Gastroesophageal sphincter (tissue), 3 donors: ENCODE measurements at regions not wholly inside any gene's neighbourhood (a gene's known extent, or its start where the extent isn't known, plus 50 kb on each side); places are given as distances from the start of the nearest gene placed in this dataset.

ENCODE experiments used
- EP300 ChIP-seq: sonication (generic); formaldehyde crosslinking; IDR thresholded peaks from one replicate; pipeline ENCODE4 v1.6.1; 2017; ENCODE audit warnings: antibody characterized with exemption, mild to moderate bottlenecking
- POLR2AphosphoS5 ChIP-seq: sonication (generic); formaldehyde crosslinking; IDR thresholded peaks from one replicate; pipeline ENCODE4 v1.6.1; 2017; ENCODE audit warnings: antibody characterized with exemption
- TF ChIP-seq, protein P1 (sequence below), 4 experiments: fragments of 200-600 bp in 2 of 4; fragments of 450-650 bp in 2 of 4; sonication (generic) in 1 of 4; IDR thresholded peaks; one replicate each; pipeline ENCODE4 v1.5.1; 2017 to 2019; ENCODE audit warnings: antibody characterized with exemption in 4 of 4, mild to moderate bottlenecking in 2 of 4, moderate library complexity in 2 of 4

DNA sequence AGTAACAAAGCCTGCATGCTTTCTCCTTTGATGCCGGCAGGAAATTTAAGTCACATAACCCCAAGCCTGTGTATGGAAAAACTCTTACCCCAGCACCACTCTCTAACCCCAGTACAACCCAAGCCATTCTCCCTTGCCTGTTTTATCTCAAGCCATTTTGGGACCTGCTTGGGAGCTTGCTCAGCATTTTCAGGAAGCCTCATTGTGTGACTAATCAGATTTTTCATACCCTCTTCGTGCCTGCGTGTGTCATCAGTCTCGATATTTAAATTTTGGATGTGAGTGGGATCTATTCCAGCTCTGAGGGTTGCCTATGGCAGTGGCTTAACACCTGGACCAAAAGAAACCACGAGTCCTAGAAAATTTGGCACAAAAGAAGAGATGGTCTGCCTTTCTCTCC, 426.2 kb downstream of the SQOR start:
- TF ChIP-seq, protein P1, sequence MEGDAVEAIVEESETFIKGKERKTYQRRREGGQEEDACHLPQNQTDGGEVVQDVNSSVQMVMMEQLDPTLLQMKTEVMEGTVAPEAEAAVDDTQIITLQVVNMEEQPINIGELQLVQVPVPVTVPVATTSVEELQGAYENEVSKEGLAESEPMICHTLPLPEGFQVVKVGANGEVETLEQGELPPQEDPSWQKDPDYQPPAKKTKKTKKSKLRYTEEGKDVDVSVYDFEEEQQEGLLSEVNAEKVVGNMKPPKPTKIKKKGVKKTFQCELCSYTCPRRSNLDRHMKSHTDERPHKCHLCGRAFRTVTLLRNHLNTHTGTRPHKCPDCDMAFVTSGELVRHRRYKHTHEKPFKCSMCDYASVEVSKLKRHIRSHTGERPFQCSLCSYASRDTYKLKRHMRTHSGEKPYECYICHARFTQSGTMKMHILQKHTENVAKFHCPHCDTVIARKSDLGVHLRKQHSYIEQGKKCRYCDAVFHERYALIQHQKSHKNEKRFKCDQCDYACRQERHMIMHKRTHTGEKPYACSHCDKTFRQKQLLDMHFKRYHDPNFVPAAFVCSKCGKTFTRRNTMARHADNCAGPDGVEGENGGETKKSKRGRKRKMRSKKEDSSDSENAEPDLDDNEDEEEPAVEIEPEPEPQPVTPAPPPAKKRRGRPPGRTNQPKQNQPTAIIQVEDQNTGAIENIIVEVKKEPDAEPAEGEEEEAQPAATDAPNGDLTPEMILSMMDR (IDR thresholded peaks at IDR 0.05): no peak
- TF ChIP-seq POLR2AphosphoS5 (no peak), EP300 (no peak)
